Ramos (cell line): ENCODE measurements at regions not wholly inside any gene's neighbourhood (a gene's known extent, or its start where the extent isn't known, plus 50 kb on each side); places are given as distances from the start of the nearest gene placed in this dataset.

ENCODE experiments used
- in situ Hi-C: fragments of 300-500 bp; cut with MboI; formaldehyde crosslinking; loops from one replicate; pipeline ENCODE4 v1.14.3; 2022; ENCODE audit warnings: low sequenced_read_pairs; ENCODE audit not compliant: unreplicated experiment

- in situ Hi-C loops, result no loop called here
Observed at GRCh38 chr2:64220894-64221617, 76.8 kb upstream of the PELI1 start.

GRCh38 chr2:64221935-64222334 lies 77.7 kb upstream of the PELI1 start:
- in situ Hi-C loops, result no loop called here

GRCh38 chr2:64222351-64222750 lies 78.1 kb upstream of the PELI1 start:
- in situ Hi-C loops, result no loop called here

- in situ Hi-C loops, result no loop called here
Observed at GRCh38 chr2:64223055-64223454, 78.8 kb upstream of the PELI1 start.

- in situ Hi-C loops, result no loop called here
Observed at GRCh38 chr2:64225491-64225890, 81.3 kb upstream of the PELI1 start.

- in situ Hi-C loops, result no loop called here
Observed at GRCh38 chr2:64226611-64227010, 82.4 kb upstream of the PELI1 start.

GRCh38 chr2:64227603-64228125 lies 83.4 kb upstream of the PELI1 start:
- in situ Hi-C loops, result no loop called here

GRCh38 chr2:64228126-64228678 lies 84.0 kb upstream of the PELI1 start:
- in situ Hi-C loops, result no loop called here

- in situ Hi-C loops, result no loop called here
Observed at GRCh38 chr2:64228918-64229317, 84.7 kb upstream of the PELI1 start.

- in situ Hi-C loops, result no loop called here
Observed at GRCh38 chr2:64230540-64230939, 86.3 kb upstream of the PELI1 start.

GRCh38 chr2:64232266-64232665 lies 88.0 kb upstream of the PELI1 start:
- in situ Hi-C loops, result no loop called here

GRCh38 chr2:64233376-64233922 lies 89.2 kb upstream of the PELI1 start:
- in situ Hi-C loops, result no loop called here

- in situ Hi-C loops, result no loop called here
Observed at GRCh38 chr2:64234150-64234549, 89.9 kb upstream of the PELI1 start.

- in situ Hi-C loops, result no loop called here
Observed at GRCh38 chr2:64234785-64235184, 90.6 kb upstream of the PELI1 start.

GRCh38 chr2:64237266-64237665 lies 93.0 kb upstream of the PELI1 start:
- in situ Hi-C loops, result no loop called here

GRCh38 chr2:64238799-64239198 lies 94.6 kb upstream of the PELI1 start:
- in situ Hi-C loops, result no loop called here

- in situ Hi-C loops, result no loop called here
Observed at GRCh38 chr2:64243081-64244036, 99.1 kb upstream of the PELI1 start.

GRCh38 chr2:64244037-64244416 lies 99.8 kb upstream of the PELI1 start:
- in situ Hi-C loops, result no loop called here

GRCh38 chr2:64245631-64246030 lies 101.4 kb upstream of the PELI1 start:
- in situ Hi-C loops, result no loop called here

GRCh38 chr2:64246962-64247361 lies 102.7 kb upstream of the PELI1 start:
- in situ Hi-C loops, result no loop called here

GRCh38 chr2:64249426-64249825 lies 105.2 kb upstream of the PELI1 start:
- in situ Hi-C loops, result no loop called here
